ENCODE measurements at regions not wholly inside any gene's neighbourhood (a gene's known extent, or its start where the extent isn't known, plus 50 kb on each side); places are given as distances from the start of the nearest gene placed in this dataset.

DNA sequence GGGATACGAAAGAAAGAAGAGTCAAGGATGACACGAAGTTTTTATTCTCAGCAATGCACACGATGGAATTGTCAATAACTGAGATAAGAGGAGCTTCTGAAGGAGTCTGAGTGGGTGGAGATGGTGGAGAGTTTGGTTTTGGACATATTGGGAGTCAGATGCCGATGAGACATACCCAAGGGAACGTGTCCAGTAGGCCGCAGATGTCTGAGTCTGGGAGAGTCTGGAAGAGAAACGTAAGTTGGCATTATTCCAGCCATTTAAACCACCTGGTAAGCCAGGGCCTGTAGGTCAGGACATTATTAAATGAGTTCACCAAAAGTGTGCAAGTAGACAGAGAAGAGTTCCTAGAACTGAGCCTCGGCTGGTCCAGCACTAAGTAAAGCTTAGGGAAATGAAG, 478.3 kb upstream of the CDH5 start:
- no peak overlapping the region for H3K4me3 ChIP-seq (ENCODE audit: low read depth, low read length)
- TF ChIP-seq, protein P1, sequence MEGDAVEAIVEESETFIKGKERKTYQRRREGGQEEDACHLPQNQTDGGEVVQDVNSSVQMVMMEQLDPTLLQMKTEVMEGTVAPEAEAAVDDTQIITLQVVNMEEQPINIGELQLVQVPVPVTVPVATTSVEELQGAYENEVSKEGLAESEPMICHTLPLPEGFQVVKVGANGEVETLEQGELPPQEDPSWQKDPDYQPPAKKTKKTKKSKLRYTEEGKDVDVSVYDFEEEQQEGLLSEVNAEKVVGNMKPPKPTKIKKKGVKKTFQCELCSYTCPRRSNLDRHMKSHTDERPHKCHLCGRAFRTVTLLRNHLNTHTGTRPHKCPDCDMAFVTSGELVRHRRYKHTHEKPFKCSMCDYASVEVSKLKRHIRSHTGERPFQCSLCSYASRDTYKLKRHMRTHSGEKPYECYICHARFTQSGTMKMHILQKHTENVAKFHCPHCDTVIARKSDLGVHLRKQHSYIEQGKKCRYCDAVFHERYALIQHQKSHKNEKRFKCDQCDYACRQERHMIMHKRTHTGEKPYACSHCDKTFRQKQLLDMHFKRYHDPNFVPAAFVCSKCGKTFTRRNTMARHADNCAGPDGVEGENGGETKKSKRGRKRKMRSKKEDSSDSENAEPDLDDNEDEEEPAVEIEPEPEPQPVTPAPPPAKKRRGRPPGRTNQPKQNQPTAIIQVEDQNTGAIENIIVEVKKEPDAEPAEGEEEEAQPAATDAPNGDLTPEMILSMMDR (IDR thresholded peaks at IDR 0.05; ENCODE audit: borderline replicate concordance, insufficient read depth, low read depth, low read length): no peak

DNA sequence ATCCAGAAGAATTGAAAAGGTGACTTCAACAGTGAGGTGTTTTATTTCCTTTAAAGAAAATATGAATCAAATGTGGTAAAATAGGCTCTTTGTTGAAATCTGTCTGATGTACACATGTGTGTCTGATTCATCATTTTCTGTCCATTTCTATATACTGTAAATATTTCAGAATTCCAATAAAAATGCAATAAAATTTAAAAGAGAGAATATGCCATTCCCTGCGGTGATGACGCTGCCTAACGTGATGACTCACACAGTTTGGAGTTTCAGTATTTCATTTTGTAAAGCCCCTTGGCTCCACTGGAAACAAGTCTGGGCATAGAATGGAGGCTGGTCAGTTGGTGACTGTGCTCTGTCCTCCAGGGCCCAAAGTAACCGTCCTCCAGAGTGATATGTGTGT, 482.5 kb upstream of the CDH5 start:
- TF ChIP-seq, protein P1 (IDR thresholded peaks at IDR 0.05; ENCODE audit: borderline replicate concordance, insufficient read depth, low read depth, low read length): no peak

DNA sequence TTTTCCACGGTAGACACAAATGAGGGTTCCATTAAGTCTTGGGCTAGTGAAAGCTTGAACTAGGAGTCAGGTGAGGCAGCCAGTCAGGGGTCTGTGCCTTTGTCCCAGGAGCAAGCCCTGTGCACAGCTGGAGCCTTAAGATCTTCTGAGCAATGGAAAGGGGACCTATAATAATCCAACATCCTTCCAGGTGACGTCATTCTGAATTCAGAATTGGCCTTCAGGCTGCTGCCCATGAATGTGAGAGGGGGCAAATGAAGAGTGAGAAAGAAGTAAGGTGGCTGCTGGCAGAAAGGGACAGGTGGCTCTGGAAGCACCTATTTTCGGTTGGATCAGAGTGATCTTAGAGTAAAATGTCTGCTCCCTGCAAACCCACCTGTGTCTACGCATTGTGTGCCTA, 488.1 kb upstream of the CDH5 start:
- H3K4me3 ChIP-seq (ENCODE audit: low read depth, low read length): no peak overlapping the region
- TF ChIP-seq, protein P1 (IDR thresholded peaks at IDR 0.05; ENCODE audit: borderline replicate concordance, insufficient read depth, low read depth, low read length): no peak

More for the DNA sequence above, 482.5 kb upstream of the CDH5 start:
- H3K4me3 ChIP-seq (ENCODE audit: low read depth, low read length): no peak overlapping the region

DNA sequence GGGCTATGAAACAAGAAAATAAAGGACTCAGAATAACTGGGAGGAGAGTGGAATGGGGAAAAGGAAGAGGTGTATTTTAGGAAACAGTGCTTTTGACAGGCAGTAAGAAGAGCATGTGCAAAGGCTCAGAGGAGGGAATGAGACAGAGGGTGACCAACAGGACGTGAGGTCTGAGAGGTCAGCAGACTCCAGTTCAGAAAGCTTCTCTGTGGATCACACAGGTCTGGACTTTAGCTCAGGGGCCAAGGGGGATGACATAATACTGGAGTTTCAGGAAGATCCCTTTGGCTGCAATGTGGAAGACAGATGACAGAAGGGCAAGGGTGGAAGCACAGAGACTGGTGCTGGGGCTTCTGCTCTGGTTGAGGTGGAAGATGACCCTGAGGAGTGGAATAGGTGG, 489.9 kb upstream of the CDH5 start:
- TF ChIP-seq, protein P1 (IDR thresholded peaks at IDR 0.05; ENCODE audit: borderline replicate concordance, insufficient read depth, low read depth, low read length): no peak
- H3K4me3 ChIP-seq (ENCODE audit: low read depth, low read length): no peak overlapping the region

DNA sequence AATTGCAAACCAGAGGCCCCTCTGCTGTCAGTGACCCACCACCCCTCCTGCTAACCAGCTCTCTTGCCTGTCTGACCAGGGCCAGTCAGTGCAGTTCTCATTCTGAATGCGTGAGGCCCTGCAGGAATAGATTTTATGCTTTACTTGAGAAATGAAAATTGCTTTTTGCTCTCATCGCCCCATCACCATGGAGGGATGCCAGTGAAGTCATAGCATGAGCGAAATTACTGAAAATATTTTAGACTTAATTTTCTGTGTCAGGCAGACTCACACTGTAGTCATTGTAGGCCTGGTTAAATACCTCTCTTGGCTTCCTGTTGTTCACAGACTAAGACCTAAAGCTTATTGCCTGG, 490.5 kb upstream of the CDH5 start:
- H3K4me3 ChIP-seq (ENCODE audit: low read depth, low read length): no peak overlapping the region
- TF ChIP-seq, protein P1 (IDR thresholded peaks at IDR 0.05; ENCODE audit: borderline replicate concordance, insufficient read depth, low read depth, low read length): no peak

DNA sequence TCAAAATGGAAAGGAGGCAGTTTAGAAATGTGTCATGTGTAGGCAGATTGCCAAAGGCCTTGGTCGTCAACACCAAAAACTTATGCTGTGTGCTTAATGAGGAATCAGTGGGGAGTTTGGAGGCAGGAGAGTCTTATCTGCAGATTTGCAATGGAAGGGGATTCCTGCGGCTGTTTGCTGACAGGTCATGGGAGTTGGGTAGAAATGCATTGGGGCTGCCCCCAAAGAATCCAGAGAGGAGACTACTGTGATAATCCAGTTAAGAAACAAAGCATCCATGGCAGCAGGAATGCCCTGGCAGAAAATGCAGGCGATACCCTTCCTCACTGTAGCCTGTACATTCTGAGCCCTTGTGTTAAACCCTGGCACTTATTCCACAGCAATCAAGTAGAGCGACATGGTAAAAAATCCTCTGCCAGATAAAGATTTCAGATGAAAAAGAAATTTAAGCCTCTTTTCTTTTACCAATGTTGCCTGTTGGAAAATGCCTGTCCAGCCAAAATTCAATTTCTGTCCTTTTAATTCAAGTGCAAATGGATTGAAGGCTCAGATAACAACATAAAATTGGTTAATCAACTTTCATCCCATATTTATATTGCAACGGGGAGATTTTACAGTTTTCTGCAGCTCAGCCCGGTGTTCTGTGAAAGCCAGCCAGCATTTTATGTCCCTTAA, 491.0 kb upstream of the CDH5 start:
- no peak overlapping the region for H3K4me3 ChIP-seq (ENCODE audit: low read depth, low read length)
- TF ChIP-seq, protein P1 (IDR thresholded peaks at IDR 0.05; ENCODE audit: borderline replicate concordance, insufficient read depth, low read depth, low read length): no peak

DNA sequence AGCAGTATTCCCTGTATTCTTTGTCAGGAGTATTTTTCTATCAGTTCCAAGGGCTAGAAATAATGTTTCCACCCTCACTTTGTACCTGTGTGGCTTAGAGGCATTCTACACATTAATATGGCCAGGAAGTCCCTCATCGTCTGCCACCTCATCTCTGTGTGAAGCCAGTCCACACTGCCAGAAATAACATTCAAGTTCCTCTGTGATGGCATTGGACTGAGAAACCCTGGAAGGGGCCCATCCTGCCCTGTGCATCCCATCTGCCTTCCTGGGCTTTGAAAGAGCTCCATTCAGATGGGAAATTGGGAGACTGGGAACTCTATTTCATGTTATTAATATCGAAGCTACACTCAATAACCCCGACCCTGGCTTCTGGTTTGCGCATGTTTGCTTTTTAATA, 497.2 kb upstream of the CDH5 start:
- TF ChIP-seq, protein P1 (IDR thresholded peaks at IDR 0.05; ENCODE audit: borderline replicate concordance, insufficient read depth, low read depth, low read length): no peak
- H3K4me3 ChIP-seq (ENCODE audit: low read depth, low read length): no peak overlapping the region

Data from GM12875 (cell line).